LNCaP clone FGC (cell line): ENCODE measurements at regions not wholly inside any gene's neighbourhood (a gene's known extent, or its start where the extent isn't known, plus 50 kb on each side); places are given as distances from the start of the nearest gene placed in this dataset.

Experiments
- DNase-seq: peaks from one replicate; pipeline ENCODE4 v3.0.0-alpha.2; 2011; ENCODE audit warnings: low read depth
- H3K4me3 ChIP-seq: 2 replicates; pipeline ENCODE4 v1.5.1; 2011; ENCODE audit warnings: mild to moderate bottlenecking, low read depth, low read length, control low read depth
- TF ChIP-seq, protein P1 (sequence below): IDR thresholded peaks from 2 replicates; pipeline ENCODE4 v1.5.1; 2012; ENCODE audit warnings: mild to moderate bottlenecking; ENCODE audit not compliant: control insufficient read depth, insufficient read depth; ENCODE audit errors: extremely low read depth

- TF ChIP-seq, protein P1, sequence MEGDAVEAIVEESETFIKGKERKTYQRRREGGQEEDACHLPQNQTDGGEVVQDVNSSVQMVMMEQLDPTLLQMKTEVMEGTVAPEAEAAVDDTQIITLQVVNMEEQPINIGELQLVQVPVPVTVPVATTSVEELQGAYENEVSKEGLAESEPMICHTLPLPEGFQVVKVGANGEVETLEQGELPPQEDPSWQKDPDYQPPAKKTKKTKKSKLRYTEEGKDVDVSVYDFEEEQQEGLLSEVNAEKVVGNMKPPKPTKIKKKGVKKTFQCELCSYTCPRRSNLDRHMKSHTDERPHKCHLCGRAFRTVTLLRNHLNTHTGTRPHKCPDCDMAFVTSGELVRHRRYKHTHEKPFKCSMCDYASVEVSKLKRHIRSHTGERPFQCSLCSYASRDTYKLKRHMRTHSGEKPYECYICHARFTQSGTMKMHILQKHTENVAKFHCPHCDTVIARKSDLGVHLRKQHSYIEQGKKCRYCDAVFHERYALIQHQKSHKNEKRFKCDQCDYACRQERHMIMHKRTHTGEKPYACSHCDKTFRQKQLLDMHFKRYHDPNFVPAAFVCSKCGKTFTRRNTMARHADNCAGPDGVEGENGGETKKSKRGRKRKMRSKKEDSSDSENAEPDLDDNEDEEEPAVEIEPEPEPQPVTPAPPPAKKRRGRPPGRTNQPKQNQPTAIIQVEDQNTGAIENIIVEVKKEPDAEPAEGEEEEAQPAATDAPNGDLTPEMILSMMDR, result no peak
These were observed 181.6 kb upstream of the MKI67 start for GRCh38 chr10:128307820-128308219.

GRCh38 chr10:128310971-128311658 is 184.9 kb upstream of the MKI67 start:
- no peak overlapping the region for H3K4me3 ChIP-seq
- TF ChIP-seq, protein P1, result no peak
- no peak for DNase-seq

More at GRCh38 chr10:128307820-128308219, 181.6 kb upstream of the MKI67 start:
- no peak overlapping the region for H3K4me3 ChIP-seq
- no peak for DNase-seq

DNA sequence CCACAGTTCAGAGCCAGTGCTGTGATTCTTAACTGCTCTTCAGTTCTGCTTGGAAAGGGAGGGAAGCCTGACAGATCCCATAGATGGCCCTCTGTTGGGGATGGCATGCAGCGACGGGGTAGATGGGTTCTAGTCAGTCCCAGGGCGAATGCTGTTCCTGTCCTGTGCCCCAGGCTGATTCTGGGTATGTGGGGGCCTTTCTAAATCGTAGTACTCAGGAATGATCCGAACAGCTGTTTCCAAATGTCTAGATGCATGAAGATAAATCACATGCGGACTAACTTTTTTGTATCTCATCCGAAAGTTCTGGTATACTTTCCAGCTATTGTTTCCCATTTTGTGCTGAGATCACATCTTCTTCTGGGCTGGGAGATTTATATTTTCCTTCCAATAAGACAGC is 186.0 kb upstream of the MKI67 start:
- TF ChIP-seq, protein P1, result no peak
- no peak for DNase-seq
- no peak overlapping the region for H3K4me3 ChIP-seq

- DNase-seq, result no peak
- TF ChIP-seq, protein P1, result no peak
These were observed 188.5 kb upstream of the MKI67 start for GRCh38 chr10:128314686-128315085.

GRCh38 chr10:128316121-128316726 is 190.0 kb upstream of the MKI67 start:
- no peak overlapping the region for H3K4me3 ChIP-seq
- no peak for DNase-seq
- TF ChIP-seq, protein P1, result no peak

More at GRCh38 chr10:128314686-128315085, 188.5 kb upstream of the MKI67 start:
- no peak overlapping the region for H3K4me3 ChIP-seq

- TF ChIP-seq, protein P1, result no peak
- DNase-seq, result no peak
These were observed 190.7 kb upstream of the MKI67 start for GRCh38 chr10:128316925-128317324.

More at GRCh38 chr10:128316925-128317324, 190.7 kb upstream of the MKI67 start:
- no peak overlapping the region for H3K4me3 ChIP-seq
